Inflammatory macrophage treated with lipopolysaccharide for 1 hour (primary cell): ENCODE measurements at regions not wholly inside any gene's neighbourhood (a gene's known extent, or its start where the extent isn't known, plus 50 kb on each side); places are given as distances from the start of the nearest gene placed in this dataset.
"Not testable (repeated sequence)": the region's sequence is repeated elsewhere in the genome, so short reads cannot be mapped to it uniquely, and the experiment has no call there.

Source experiments
- DNase-seq, 2 donors: peaks; one replicate each; pipeline ENCODE4 v3.0.0-alpha.2; 2020 to 2022

- DNase-seq, result no peak
Observed at GRCh38 chr18:77373730-77374445, 124.2 kb downstream of the GALR1 start.

- no peak for DNase-seq
Observed at GRCh38 chr18:77374446-77374805, 124.8 kb downstream of the GALR1 start.

- no peak for DNase-seq
Observed at GRCh38 chr18:77376043-77376732, 126.5 kb downstream of the GALR1 start.

DNA sequence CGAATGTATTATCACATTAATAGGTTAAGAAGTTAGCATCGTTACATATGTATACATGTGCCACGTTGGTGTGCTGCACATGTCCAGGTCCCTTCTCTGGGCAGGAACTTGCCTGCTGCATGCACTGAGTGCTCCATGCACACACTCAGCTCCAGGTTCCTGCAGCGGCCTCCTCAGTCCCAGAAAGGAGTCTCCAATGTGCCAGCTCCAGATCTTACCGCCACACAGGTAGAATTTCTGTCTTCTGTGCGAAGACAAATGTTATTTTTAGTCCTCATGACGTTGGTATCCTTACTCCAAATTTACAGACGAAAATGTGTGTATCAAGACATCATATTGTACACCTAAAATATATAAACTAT is 127.1 kb downstream of the GALR1 start:
- no peak for DNase-seq

DNA sequence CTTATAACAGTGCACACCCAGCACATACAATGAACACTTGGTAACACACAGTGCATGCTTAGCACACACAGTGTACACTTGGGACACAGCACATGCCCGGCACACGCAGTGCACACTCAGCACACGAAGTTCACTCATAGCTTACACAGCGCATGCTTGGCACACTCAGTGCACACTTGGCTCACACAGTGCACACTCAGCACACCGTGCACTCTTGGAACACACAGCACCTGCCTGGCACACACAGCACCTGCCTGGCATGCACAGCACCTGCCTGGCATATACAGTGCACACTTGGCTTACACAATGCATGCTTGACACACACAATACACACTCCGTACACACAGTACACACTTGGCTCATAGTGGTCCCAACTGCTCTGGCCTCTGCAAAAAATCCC is 128.2 kb downstream of the GALR1 start:
- DNase-seq, result no peak

GRCh38 chr18:77379976-77380509 is 130.4 kb downstream of the GALR1 start:
- DNase-seq, result no peak

DNA sequence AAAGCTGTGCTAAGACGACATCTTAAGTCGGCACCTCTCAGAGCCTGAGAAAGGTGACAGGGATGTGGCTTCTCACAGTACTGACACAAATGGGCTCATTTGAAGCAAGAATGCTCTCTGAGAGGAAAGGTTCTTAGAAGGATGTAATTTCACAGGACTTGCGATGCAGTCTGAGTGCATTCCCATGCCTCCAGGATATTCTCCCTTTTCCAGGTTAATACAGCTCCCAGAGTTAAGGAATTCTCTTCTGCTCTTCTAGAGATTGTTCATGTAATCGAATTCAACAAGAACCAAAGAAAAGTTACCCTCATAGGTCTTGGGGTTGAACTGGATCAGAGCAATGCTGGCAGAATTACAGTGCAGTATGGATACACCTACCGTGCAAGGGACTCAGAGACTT is 131.0 kb downstream of the GALR1 start:
- no peak for DNase-seq

- no peak for DNase-seq
Observed at GRCh38 chr18:77392321-77392720, 142.7 kb downstream of the GALR1 start.

DNA sequence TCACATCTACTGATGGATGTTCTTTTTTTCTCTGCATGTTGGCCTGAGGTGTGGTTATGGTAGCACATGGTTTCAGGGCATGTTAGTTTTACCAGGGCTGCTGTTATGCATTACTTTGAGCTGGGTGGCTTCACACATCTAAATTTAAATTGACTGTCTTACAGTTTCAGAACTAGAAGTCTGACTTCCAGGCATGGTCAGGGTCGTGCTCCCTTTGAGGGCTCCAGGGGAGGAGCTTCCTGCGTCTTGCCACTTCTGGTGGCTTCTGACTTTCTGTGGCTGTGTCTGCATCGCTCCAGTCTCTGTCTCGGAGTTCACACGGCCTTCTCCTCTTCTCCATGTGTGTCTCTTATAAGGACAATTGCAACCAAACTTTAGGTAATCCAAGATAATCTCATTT is 143.9 kb downstream of the GALR1 start:
- no peak for DNase-seq

DNA sequence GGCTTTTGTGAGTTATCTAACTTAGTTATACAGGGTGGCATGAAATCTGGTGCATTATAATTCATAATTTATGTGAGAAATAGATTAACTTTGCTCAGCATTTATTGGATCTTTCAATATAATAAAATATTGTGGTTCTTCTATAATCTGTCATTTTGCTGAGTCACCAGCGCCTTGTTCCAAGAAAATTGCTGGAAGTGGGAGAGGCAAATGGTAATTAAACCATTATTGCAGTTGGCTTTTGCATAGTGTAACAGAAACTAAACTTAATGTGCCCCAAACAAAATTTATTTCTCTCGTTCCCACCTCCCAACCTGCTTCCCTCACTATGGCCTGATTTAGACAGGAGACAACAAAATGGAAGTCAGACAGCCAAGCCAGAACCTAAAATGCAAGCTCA is 146.3 kb downstream of the GALR1 start:
- no peak for DNase-seq

GRCh38 chr18:77397056-77397455 is 147.4 kb downstream of the GALR1 start:
- no peak for DNase-seq

DNA sequence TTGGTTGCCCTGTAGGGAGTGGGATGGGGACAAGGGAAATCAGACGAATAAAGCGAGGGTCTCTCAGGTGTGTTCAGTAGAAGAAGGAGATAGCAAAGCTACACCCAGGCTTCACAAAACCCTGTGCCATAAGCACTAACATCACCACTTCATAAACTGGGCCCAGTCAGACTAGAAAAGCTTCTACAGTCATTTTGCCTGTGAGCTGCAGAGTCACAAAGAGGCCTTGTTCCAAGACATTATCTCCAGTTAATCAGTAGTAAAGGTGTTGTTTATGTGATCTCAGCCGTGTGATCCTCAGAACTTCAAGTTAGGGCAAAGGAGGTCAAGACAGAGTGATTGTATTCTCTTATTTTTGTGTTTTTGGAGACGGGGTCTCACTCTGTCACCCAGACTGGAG is 148.0 kb downstream of the GALR1 start:
- no peak for DNase-seq

GRCh38 chr18:77400561-77400960 is 150.9 kb downstream of the GALR1 start:
- DNase-seq, result no peak

DNA sequence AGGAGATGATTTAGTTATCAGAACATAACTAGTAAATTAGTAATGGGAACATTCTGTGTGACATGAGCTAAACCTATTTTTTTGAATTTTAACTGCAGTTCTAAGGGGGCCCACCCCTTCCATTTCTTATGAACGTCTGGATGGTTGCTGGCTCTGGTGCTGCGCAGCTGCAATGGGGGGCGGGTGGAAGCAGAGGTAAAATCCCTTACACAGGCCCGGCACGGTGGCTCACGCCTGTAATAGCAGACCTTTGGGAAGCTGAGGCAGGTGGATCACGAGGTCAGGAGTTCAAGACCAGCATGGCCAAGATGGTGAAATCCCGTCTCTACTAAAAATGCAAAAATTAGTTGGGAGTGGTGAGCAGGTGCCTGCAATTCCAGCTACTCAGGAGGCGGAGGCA is 151.5 kb downstream of the GALR1 start:
- no peak for DNase-seq

DNA sequence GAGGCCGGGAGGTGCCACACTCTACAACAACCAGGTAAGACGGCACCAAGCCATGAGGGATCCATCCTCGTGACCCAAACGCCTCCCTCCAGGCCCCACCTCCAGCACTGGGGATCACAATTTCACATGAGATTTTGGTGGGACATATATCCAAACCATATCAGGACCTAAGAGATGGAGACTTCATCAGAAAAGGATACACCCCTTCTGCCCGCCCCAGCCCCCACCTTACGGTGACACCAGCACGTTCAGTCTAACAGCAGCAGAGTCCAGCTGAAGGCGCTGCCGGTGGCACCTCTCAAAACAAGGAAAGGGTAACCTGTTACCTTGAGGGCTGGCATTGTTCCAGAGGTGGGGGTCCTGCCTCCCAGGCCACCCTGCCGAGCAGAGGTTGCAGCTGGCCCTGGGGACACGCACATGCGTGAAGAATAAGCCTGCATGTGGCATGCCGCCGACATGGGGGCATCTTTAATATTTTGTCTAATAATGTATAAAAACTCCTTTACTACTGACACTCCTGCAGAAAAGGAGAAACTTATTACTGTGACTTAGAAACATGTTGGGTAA is 154.4 kb downstream of the GALR1 start:
- no peak for DNase-seq

GRCh38 chr18:77405096-77405495 is 155.4 kb downstream of the GALR1 start:
- no peak for DNase-seq

DNA sequence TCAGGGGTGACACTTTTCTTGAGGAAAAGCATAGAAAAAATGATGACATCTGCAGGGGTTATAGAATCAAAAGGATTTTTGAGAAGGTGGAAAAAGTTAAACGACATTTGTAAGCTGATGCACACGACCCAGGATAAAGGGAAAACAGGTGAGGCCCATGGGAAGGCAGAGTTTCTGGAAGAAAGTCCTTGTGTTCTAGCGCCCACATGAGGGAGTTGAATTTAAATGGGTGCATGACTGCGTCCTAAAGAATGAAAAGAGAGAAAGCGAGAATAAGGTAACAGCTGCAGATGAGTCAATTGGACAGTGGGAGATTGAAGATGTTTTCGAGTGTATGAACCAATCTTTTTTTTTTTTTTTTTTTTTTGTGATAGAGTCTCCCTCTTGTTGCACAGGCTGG is 158.1 kb downstream of the GALR1 start:
- no peak for DNase-seq

DNA sequence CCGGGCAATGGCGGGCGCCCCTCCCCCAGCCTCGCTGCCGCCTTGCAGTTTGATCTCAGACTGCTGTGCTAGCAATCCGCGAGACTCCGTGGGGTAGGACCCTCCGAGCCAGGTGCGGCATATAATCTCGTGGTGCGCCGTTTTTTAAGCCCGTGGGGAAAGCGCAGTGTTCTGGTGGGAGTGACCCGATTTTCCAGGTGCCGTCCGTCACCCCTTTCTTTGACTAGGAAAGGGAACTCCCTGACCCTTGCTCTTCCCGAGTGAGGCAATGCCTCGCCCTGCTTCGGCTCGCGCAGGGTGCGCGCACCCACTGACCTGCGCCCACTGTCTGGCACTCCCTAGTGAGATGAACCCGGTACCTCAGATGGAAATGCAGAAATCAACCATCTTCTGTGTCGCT is 171.9 kb downstream of the GALR1 start:
- DNase-seq, result not testable (repeated sequence)

- no peak for DNase-seq
Observed at GRCh38 chr18:77422974-77423867, 173.6 kb downstream of the GALR1 start.

GRCh38 chr18:77433076-77433475 is 183.4 kb downstream of the GALR1 start:
- no peak for DNase-seq

- no peak for DNase-seq
Observed at GRCh38 chr18:77439888-77440287, 190.2 kb downstream of the GALR1 start.

GRCh38 chr18:77442393-77442792 is 192.7 kb downstream of the GALR1 start:
- DNase-seq, result no peak

- no peak for DNase-seq
Observed at GRCh38 chr18:77444385-77444784, 194.7 kb downstream of the GALR1 start.
